ENCODE measurements at regions not wholly inside any gene's neighbourhood (a gene's known extent, or its start where the extent isn't known, plus 50 kb on each side); places are given as distances from the start of the nearest gene placed in this dataset.
"Not testable (repeated sequence)": the region's sequence is repeated elsewhere in the genome, so short reads cannot be mapped to it uniquely, and the experiment has no call there.

- no peak for DNase-seq (ENCODE audit: low read depth in 2 of 2)
Observed at GRCh38 chr12:13924286-13924685, 57.1 kb downstream of the GRIN2B start.

GRCh38 chr12:13918897-13919296, 62.5 kb downstream of the GRIN2B start:
- DNase-seq (ENCODE audit: low read depth in 2 of 2), result no peak

DNA sequence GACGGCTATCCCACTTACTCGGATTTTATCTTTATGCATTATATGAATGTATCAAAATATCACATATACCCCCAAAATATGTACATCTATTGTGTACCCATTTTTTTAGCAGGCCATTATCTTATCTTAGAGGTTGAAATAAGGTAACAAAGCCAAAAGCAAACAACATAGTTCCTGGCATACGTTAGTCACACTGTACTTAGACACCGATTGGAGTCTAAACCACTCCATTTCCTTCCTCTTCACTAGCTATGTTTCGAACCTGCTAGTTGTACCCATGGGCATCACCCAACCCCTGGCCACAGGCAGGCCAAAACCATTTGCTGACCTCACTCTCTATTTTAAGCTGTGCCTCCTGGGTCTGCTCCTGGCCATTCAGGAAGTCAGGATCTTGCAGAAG, 66.3 kb downstream of the GRIN2B start:
- no peak for DNase-seq (ENCODE audit: low read depth in 2 of 2)

DNA sequence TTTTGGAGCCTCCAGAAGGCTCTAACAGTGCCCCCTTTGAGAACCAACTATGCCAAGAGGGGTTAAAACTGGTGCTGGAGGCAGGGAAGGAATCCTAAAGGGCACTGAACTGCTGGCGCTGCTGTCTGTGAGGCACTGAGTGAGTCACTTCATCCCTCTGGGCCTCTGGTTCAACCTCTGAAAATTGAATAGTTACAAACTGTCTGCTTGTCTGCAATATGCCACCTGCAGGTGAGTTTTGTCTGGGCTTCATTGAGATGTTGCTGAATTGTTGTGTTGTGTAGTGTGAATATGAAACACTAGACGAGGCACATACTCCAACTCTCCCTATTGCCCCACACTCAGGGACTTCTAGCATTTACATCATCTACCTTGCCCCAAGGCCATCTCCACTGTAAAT, 68.0 kb downstream of the GRIN2B start:
- no peak for DNase-seq (ENCODE audit: low read depth in 2 of 2)

DNA sequence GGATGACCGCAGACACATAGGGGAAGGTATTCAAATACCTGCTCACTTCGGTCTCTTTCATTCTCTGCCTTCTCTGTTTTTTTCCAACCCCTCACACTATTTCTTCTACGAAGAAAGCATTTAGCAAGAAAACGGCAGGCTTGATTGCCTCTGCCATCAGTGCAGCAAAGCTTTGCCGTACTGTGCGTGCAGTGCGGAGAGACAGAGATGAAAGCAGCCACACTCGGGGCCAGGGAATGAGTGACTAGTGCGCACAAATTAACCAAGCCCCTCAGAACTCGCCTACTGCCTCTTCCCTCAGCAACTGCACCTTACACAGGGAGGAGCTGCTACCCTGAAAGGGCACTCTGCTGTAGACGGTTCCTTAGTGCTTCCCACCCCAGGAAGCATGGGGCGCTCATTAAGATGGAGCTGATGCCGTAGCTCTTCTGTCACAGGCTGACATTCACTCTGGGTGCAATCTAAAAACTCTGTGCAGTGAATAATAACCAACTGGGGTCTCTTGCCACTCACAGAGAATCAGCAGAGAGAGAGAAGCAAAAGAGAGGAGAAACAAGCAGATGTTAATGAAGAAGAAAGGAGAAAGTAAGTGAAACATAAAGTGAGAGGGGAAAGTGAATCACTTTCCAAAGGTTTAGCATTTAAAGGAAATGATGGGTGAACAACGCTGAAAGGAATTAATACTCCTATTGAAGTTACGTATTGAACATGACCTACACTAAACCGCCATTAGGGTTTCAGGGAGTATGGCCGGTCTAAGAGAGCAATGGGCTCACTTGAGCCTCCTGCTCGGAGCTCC, 69.4 kb downstream of the GRIN2B start:
- DNase-seq (ENCODE audit: low read depth in 2 of 2), result no peak

GRCh38 chr12:13905794-13906193, 75.6 kb downstream of the GRIN2B start:
- no peak for DNase-seq (ENCODE audit: low read depth in 2 of 2)

DNA sequence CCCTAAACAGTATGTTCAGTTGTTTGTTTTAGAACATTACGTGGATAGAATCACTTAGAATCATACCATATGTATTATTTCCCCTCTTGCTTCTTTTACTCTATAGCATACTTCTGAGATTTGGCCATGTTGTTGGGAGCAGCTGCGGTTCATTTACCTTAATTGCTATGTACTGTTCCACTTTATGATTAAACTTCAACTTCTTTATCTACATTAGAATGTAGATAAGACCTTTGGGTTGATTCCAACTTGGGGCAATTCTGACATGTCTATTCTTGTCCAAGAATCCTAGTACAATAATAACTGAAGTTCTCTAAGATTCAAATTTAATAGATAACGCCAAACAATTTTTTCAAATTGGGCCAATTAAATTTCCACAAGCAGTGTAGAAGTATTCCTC, 80.7 kb downstream of the GRIN2B start:
- DNase-seq (ENCODE audit: low read depth in 2 of 2), result no peak

DNA sequence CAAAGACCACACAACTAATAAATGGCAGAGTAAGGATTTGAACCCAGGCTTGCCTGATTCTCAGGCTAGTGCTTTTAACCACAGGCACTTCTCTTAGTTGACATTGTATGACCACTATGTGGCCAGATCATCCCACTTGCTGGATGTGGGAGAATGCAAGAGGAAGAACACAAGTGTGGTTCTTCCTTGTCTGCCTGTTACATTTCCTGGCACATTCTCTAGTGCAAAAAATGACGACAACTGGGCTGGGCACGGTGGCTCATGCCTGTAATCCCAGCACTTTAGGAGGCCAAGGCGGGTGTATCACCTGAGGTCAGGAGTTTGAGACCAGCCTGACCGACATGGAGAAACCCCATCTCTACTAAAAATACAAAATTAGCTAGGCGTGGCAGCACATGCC, 83.0 kb downstream of the GRIN2B start:
- DNase-seq (ENCODE audit: low read depth in 2 of 2), result not testable (repeated sequence)

GRCh38 chr12:13897811-13898210, 83.6 kb downstream of the GRIN2B start:
- DNase-seq (ENCODE audit: low read depth in 2 of 2), result no peak

GRCh38 chr12:13896063-13896626, 85.3 kb downstream of the GRIN2B start:
- no peak for DNase-seq (ENCODE audit: low read depth in 2 of 2)

DNA sequence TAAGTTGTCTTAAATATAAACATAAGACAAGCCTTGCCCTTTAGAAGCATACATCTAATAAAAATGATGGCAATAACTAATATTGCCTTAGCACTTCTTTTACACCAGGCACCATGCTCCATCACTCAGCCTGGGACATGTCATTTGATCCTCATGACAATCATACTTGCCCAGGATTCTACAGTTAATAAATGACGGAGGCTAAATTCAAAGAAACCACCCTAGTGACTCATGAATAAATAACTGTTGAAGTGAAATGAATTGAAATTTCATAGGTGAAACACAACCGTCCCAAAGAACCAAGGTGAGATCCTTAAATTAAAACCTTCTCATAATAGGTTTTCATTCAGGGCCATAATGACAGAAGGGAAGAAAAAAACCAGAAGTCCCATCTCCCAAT, 89.5 kb downstream of the GRIN2B start:
- no peak for DNase-seq (ENCODE audit: low read depth in 2 of 2)

- DNase-seq (ENCODE audit: low read depth in 2 of 2), result no peak
Observed at GRCh38 chr12:13890943-13891342, 90.5 kb downstream of the GRIN2B start.

- no peak for DNase-seq (ENCODE audit: low read depth in 2 of 2)
Observed at GRCh38 chr12:13887779-13888388, 93.5 kb downstream of the GRIN2B start.

DNA sequence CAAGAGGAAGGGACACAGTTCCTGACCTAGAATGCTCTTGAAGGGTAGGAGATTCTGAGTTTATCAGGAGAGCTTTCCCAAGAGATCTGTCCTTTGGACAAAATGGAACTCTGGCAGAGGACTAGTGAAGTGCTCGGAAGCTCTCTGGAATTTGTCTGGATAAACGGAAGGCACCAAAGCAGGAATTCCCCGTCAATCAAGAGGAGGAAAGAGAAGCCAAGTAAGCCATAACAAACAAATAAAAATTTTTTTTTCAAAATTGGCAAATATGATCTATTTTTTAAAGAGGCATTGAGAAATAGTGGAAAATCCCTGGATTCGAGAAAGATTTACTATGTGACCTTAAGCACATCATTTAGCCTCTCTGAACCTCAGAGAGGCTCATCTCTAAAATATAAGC, 99.2 kb downstream of the GRIN2B start:
- DNase-seq (ENCODE audit: low read depth in 2 of 2), result no peak

DNA sequence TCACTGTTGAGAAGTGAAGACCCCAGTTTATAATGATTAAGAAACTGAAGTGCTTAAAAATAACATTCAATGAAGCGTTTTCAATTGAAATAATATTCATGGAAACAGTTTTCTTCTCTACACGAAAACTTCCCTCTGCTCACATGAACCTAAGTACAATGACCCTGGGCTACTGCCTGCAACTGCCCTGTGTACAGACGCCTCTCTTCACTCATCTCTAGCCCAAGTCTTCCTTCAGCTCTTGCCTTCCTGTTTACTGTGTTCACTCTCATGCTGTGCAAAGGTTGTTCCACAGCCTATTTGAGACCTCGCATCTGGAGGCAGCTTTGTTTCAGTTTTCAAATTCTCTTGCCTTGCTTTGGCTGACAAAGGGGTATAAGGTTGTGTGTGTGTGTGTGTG, 100.8 kb downstream of the GRIN2B start:
- no peak for DNase-seq (ENCODE audit: low read depth in 2 of 2)

DNA sequence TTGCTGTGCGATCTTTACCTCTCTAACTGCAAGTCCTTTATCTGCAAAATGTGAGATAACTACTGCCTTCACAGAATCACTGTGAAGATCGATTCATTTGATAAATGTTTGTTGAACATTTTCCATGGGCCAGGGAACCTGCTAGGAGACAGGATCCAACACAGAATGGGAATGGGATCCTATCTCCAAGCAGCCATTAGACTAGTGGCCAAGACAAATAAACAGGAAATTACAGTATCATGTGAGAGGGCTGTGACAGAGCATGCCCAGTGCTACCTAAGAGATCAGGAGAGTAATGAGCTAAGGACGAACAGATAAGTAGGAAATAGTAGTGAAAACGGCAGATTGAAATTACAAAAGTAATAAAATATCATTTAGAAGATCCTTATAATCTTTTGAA, 105.7 kb downstream of the GRIN2B start:
- DNase-seq (ENCODE audit: low read depth in 2 of 2), result no peak

DNA sequence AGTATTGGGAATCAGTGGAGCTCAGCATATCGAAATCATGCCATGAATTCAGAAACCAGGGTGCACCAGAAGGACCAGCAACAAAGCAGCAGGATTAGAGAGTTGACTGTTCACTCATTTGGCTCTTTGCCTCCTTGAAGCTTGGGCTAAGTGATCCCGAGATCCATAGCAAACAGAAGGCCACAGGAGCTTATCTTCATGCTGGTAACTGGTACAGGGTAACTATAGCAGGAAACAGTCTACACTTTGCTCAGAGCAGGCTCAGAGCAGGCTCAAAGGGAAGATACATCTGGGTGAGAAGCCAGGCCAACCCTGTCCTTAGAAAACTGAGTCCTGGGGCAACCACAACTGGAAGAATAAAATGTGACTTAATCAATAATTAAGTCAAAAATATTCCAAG, 111.1 kb downstream of the GRIN2B start:
- DNase-seq (ENCODE audit: low read depth in 2 of 2), result no peak

DNA sequence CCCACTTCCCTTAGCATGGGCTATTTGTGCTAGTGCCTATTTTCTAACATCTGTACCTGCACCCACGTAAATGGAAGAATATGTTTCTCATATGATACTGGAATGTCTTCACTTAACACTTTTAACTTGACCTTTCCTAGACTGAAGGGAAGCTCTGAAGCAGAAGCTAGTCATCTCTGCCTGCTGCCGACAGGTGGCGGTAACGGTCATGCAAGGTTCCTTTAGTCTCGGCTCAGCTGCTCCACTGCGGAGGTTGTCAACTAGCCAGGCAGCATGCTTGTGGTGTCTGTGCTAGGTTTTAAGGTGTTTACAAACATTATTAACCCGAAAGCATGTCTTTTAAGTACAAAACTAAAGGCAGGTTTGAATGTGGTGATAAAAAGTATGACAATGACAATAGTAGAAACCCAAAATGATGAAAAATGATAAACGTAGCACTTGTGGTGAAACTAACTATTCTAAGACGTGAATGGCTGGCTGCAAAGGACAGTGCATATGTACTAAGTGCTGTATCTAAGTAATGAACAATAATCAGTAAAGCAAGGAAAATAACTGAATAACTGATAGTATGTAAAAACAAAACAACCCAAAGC, 117.2 kb downstream of the GRIN2B start:
- peak; percentile 38 to 41 for DNase-seq (ENCODE audit: low read depth in 2 of 2)

DNA sequence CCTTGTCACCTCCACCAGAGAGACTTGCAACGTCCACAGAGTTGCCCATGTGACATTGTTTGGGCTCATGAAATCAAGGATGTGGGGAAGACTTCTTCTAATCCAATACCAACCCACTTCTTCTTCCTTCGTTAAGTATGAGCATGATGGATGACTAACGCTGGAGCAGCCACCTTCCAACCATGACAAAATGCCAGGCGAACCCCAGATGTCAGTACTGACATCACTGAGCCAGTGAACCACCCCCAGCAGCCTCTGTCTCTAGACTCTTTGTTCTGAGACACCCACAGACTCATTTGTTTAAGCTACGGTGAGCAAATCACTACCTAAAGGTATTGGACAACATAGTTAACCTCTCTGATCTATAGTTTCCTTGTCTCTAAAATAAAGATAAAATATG, 123.7 kb downstream of the GRIN2B start:
- DNase-seq (ENCODE audit: low read depth in 2 of 2), result no peak

- no peak for DNase-seq (ENCODE audit: low read depth in 2 of 2)
Observed at GRCh38 chr12:13853471-13853870, 127.9 kb downstream of the GRIN2B start.

- DNase-seq (ENCODE audit: low read depth in 2 of 2), result no peak
Observed at GRCh38 chr12:13851828-13852227, 129.6 kb downstream of the GRIN2B start.

DNA sequence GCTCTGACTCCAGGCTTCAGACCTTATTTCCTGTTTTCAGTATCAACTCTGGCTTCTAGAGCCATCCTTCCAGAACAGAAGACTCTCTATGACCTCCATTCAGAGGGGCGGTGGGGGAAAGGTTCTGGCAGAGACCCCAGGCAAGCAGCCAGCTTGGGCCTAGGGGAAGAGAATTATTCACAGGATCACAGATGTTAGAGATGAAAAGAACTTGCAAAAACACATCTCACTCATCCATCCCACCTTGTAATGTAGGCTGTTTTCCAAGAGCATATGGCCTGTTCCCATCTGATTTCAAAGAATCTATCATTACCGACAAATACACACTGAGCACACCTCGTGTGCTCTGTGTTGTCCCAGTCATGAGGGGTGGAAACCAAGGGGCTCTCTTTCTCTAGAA, 131.9 kb downstream of the GRIN2B start:
- DNase-seq (ENCODE audit: low read depth in 2 of 2), result no peak

GRCh38 chr12:13843841-13844240, 137.6 kb downstream of the GRIN2B start:
- DNase-seq (ENCODE audit: low read depth in 2 of 2), result no peak

Data from stimulated activated CD8-positive, alpha-beta memory T cell treated with anti-CD3 and anti-CD28 coated beads, Interleukin-2, amount 100 ng/mL, for 48 hours (primary cell).